ENCODE measurements at regions not wholly inside any gene's neighbourhood (a gene's known extent, or its start where the extent isn't known, plus 50 kb on each side); places are given as distances from the start of the nearest gene placed in this dataset.
"Not testable (repeated sequence)": the region's sequence is repeated elsewhere in the genome, so short reads cannot be mapped to it uniquely, and the experiment has no call there.

DNA sequence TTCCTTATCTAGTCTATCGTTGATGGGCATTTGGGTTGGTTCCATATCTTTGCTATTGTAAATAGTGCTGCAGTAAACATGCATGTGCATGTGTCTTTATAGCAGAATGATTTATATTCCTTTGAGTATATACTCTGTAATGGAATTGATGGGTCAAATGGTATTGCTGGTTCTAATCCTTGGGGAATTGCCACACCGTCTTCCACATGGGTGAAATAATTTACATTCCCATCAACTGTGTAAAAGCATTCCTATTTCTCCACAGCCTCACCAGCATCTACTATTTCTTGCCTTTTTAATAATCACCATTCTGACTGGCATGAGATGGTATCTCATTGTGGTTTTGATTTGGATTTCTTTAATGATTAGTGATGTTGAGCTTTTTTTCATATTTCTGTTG lies 430.5 kb upstream of the TMPRSS15 start:
- DNase-seq: not testable (repeated sequence)

DNA sequence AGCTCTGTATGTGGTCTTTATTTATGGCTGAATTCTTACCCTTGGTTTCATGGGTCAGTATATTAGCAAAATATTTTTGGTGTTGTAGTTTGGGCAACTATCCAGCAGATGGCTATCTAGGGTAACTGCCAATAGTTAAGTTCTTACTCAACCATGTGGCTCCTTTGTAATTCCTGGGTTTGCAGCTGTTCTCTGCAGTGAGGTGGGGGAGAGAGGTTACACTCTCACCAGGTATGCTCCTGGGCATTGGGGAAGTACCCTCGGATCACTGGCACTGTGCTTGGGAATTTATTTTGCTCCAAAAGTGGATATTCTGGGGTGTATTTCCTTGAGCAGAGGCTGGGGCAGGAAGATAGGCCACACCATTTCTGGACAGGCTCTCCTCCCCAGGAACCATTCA lies 436.7 kb upstream of the TMPRSS15 start:
- no peak for DNase-seq

DNA sequence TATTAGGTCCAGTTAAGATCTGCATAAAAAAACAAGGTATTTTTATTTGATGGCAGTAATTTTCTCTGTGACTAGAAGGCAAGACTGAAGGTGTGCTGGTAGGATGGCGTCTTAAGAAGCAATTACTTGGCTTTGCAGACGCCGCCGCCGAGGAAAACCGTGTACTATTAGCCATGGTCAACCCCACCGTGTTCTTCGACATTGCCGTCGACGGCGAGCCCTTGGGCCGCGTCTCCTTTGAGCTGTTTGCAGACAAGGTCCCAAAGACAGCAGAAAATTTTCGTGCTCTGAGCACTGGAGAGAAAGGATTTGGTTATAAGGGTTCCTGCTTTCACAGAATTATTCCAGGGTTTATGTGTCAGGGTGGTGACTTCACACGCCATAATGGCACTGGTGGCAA lies 454.0 kb upstream of the TMPRSS15 start:
- not testable (repeated sequence) for DNase-seq

DNA sequence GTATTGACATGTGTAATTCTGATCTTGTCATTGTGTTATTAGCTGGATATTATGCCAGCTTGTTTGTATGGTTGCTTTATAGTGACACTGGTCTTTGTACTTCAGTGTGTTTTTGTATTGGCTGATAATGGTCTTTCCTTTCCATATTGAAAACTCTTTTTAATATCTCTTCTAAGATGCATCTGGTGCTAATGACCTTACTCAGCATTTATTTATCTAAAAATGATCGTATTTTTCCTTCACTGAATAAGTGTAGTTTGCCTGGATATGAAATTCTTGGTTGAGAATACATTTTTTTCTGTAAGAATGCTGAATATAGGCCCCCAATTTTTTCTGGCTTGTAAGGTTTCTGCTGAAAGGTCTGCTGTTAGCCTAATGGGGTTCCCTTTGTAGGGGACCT lies 465.5 kb upstream of the TMPRSS15 start:
- no peak for DNase-seq

DNA sequence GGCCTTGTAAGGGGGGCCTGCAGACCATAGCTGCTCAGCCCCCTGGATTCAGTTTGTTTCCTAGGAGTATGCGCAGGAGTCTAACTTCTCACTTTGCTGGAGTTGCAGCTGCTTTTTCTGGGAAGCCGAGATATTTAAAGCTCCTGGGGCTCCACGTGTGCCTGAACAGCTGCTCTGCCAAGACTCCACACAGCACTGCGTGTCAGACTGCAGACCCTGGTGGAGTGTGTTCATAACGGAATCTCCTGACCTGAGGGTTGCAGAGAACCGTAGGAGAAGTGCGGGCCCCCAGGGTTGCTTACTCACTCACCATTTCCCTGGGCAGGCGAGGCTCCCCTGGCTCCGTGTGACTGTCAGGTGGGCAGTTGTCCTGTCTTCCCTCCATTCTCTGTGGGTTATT lies 474.3 kb upstream of the TMPRSS15 start:
- no peak for DNase-seq

DNA sequence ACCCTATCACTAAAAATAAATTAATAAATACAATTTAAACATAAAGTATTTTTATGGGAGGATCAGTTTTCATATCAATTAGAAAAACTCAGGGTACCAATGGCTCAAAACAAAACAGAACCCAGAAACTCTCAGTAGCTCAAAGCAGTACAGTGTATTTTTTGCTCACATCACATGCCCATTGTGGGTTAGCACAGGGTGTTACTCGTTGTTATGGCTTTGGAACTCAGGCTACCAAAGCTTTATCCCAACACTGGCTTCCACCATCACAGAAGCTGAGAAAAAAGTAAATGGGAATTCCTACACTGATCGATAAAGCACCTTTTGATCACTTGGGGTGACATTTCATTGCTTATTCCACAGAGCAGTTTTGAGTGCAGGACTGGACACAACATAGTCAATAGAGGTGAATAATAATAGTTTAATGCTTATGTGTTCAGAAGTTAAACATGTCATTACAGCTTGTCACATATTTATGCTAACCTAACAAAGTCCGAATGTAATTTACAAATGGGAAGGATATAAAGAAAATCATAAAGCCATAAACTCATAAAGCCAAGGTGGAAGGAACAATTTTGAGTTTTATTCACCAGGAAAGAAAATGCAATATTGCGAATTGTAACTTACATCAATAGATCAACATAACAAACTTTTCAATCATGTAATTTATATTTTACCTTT lies 484.5 kb upstream of the TMPRSS15 start:
- no peak for DNase-seq

DNA sequence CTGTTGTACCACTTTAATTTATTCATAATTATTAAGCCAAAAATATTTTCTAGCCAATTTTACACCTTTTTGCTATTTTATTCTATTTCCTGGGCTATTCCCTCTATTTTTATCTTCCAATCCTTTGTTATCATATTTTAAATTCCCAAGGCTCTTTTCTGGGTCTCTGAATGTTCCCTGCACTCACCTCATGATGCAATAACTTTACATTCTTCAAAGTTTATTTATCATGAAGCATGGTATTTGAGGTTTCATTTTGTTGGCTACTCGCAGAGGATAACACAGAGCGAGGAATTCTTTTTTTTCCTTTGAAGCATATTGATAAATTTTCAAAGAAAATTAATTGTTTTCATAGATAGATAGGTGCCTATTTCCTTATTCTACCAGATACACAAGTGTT lies 489.8 kb upstream of the TMPRSS15 start:
- no peak for DNase-seq

DNA sequence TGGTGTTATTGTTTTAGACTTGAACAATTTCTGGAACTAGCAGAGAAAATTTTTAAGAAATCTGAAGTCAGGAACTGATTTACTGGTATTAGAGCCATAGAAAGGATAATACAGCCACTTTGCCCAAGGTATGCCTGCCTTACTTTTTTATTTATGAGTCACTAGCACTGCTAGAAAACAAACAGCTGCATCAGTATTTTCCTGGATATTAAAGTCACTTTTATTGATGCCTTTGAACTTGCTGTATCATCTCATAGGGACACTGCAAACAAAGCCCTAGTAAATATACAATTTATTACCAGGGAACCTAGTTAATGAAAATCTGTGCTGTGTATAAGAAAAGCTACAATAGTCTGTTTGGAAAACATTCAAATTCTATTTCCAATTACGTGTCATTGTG lies 490.8 kb upstream of the TMPRSS15 start:
- no peak for DNase-seq

DNA sequence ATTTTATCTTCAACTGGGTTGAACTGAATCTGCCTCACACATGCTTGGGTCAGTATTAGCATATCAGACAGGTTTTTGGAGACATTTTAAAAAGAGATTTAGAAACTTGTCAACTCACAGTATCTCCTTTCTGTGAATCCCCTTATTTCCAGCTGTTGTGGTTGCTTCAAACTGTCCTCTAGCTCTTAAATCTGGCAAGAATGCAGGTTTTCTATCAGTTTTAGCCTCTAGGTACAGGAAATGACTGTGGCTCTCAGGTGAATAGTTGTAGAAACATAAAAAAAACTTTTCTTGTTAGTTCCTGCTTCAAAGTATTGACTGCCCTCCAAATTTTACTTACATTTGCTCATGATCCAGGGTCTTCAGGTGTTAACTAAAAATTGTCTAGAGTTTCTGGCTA lies 495.7 kb upstream of the TMPRSS15 start:
- DNase-seq: no peak

DNA sequence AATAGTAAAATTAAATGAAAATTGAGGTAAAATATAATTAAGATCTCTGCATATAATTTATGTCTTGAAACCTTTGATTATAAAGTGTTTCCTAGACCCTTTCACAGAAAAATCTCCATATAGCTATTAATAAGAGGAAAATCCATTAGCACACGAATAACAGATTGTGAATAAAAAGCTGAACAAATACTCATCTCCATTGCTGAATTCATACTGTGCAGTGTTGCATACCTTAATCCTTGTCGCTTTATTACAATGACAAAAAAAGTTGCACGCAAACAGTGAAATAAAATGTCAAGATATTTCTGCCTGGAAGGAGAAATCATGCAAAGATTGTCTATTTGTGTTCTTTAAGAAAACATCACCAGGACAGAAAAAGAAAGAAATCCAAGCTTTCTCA lies 499.1 kb upstream of the TMPRSS15 start:
- no peak for DNase-seq

DNA sequence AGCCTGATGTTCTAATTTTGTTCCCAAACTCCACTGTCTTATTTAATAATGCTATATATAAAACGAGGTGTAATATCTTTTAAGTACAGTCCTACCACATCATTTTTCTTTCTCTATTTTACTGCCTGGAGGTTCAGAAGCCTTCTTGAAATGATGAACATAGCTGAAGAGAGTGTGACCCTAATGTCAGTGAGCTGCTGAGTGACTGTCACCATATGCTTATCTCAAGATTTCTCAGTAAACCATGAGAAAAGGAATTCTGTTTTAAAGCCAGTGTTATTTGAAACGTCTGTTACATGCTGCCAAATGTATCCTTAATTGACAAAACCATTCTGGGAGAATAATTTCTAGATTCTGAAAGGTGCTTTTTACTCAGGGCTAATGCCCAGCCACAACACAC lies 503.5 kb upstream of the TMPRSS15 start:
- DNase-seq: no peak

DNA sequence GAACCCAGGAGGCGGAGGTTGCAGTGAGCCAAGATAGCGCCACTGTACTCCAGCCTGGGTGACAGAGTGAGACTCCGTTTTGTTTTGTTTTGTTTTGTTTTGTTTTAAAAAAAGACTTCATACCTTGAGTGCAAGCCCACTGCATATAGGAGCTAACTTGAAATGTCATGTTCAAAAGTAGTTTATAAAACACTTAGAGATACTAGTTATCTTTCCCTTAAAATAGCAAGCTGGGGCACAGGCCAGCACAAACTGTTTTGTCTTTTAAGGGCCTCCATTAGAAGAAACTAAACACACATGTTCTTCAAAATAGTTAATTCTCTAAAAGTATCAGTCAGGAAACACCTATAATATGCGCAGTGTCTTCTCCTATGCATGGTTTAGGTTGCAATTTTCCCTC lies 505.1 kb upstream of the TMPRSS15 start:
- no peak for DNase-seq

DNA sequence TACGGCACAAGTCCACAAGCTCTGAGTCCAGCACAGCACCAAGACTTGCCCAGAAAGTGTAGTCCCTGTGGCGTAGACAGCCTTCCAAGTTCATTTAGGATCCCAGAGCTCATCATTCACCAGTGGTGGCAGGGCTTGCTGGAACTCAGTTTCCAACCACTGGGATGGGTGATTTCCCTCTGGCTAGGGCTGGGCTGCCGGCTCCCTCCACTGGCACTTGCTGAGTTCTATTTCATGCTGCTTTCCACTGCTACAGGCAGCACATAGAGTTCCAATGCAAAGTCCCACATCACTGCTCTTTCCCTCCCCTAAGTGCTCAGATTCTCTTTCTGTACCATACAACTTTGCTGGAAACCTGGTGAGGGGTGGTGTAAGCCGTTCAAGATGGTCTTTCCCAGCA lies 510.3 kb upstream of the TMPRSS15 start:
- DNase-seq: no peak

DNA sequence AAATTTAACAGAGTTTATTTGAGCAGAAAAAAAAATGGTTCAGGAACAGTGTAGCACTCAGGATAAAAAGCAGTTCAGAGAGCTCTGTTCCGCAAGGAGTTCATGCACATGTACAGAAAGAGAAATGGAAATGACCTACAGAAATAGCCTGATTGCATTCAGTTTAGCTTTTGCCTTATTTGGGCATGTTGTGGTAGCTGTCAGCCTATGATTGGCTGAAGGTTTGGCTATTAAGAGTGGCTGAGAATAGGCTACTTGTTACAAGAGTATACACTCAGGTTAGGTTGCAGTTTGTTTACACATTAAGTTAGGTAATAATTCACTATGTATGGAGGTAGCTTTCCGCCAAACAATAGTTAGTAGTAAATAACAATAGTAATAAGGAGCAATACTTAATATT lies 511.0 kb upstream of the TMPRSS15 start:
- no peak for DNase-seq

DNA sequence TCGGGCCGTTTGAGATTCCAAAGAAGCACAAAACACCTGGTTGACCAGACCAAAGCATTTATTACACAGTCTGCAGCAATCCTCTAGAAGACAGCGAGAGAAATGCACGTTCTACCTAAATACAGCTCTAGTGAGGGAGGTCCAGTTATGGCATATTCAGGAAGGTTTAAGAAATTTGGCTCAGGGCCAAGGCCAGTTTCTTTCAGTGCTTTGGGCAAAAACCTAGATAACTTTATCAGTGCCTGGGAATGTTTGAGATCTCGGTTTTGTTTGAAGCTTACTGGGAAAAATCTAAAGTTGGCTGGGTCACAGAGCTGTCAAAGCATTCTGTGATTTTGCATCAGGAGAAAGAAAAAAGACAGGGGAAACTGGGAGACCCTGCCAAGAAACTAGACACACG lies 514.0 kb upstream of the TMPRSS15 start:
- DNase-seq: no peak

DNA sequence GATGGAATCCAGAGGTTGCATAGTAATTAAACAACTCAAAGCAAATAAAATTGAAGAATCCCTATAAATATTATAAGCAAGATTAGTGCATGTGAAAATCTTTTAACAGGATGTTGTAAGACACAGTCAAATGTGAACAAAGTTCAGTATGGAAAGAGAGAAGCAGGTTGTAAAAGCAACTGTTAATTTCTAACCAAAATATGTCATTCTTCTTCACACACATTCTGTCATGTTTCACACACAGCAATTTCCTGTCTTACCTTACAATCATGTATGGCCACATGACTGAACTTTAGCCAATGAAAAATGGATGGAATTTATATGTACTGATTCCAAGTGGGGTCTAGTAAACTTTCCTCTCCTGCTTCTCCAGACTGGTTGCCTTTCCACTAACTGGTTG lies 527.7 kb upstream of the TMPRSS15 start:
- DNase-seq: no peak

DNA sequence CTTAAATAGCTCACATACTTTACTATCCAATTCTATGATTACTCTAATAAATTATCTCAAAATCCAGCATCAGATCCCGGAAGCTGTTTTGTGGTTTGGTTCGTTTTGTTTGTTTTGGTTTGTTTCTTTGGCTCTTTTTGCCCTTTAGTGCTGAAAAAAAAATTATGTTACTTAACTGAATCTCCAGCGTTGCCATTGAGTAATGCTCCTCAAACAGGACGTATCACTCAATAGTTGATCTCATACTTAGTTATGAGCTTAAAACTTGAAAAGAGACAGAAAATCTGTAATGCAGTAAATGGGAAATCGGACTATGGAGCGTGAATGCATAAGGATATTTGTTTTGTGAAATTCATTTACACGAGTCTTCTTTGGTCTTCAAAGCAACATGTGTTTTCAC lies 533.8 kb upstream of the TMPRSS15 start:
- DNase-seq: no peak

DNA sequence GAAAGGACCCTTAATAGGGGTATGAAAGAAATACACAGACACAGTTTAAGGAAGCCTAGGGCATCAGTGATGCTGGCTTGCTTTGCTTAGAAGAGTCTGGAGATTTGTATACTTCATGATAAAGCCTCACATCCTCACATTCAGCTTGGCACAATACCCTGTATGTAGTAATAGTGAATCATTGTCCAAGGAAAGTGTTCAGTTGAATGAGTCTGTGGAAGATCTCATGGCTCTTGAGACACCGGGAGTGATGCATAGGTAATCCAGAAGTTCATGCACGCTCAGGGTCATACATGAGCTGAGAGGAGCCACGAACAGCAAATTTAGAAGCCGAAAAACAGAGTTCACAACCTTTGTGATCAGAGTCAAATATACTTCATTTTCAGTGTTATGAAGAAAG lies 537.2 kb upstream of the TMPRSS15 start:
- DNase-seq: no peak

DNA sequence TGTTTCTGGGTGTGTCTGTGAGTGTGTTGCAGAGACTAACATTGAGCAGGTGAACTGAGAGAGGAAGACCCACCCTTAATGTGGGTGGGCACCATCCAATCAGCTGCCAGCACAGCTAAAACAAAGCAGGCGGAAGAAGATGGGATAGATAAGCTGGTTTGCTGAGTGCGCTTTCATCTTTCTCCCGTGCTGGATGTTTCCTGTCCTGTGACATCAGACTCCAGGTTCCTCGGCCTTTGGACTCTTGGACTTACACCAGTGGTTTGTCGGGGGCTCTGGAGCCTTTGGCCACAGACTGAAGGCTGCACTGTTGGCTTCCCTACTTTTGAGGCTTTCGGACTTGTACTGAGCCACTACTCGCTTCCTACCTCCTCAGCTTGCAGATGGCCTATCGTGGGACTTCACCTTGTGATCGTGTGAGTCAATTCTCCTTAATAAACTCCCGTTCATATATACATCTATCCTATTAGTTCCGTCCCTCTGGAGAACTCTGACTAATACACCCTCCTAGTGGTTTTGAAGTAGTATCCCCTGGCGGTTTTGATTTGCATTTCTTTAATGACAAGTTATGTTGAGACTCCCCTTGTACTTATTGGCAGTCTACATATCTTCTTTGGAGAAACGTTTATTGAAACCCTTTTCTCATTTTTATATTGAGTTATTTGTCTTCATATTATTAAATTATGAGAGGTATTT lies 546.6 kb upstream of the TMPRSS15 start:
- DNase-seq: no peak

DNA sequence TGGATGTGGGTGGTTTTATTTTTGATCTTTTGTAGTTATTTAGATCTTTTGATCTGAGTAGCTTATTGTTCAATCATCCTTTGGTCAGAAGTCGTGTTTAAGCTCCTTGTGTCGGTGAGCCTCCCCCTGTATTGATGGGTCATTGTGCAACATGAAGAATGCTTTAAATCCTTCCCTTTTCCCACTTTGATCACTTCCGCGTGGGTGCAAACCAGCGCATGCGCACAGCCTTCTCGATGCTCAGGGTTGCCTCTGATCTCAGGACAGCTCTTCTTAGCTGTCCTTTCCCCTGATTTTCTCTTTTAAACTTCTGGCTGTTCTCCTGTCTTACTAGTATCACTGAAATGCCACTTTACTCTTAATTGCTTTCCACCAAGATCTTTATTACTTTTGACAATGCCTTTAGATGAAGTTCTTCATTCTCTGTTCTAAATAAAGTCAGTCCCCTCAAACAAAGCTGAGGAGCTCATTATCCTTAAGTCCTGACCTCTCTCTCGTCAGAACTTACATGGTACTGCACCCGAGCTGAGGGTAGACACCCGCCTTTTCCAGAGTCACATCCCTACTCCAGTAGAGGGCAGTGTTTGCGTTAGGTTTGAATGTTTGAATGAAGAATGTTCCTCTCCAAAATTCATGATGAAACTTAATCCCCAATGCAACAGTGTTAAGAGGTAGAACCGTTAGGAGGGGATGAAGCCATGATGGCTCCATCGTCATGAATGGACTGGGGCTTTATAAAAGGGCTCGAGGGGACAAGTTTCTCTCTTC lies 547.9 kb upstream of the TMPRSS15 start:
- no peak for DNase-seq

DNA sequence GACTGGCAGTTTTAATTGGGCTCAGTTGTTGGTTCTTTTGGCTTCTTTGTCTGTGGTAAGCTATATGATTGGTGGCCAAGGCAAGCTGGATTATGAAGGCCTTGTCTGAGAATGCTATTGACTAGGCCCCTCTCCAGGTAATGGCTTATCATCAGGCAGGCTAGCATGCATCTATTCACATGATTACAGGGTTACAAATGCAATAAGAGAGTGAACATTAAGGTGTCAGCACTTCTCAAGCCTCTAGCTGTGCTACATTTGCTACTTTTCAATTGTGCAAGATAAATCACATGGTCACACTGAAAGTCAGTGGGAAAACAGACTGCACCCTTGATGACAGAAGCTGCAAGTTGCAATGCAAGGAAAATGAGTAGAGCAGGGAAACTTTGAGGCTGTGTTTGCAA lies 550.9 kb upstream of the TMPRSS15 start:
- DNase-seq: no peak

DNA sequence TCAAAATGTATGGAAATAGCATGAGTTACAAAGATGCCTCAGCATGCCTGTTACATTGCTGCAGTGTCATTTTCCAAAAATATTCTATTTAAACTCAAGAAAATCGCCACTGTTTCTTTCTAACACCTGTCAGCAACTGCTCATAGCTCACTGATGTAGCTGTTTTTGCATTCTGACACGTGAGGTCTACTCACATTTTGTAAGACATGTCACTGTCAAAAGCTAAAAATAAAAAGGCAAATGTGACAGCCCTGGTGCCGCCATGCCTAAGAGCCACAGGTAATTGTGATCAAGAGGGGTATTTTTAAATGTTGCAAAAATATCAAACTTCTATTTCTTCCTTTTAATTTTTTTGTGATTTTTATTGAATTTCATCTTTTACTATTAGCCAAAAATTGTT lies 556.2 kb upstream of the TMPRSS15 start:
- DNase-seq: no peak

DNA sequence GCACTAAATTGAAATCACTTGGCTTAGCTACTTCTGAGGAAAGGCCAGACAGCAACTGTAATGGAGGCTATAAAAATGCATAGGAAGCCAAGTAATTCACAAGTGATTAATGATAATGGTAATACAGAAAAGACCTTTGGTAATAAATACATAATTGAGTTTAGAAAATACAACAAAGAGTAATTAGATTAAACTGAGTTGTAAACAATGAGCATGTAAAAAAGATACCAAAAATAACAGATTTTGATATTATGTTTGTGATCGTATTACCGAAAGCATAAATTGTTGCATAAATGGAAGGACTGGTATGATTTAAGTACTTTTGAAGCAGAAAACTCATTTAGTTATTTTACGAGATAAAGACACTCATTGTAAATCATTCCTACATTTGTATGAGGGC lies 556.7 kb upstream of the TMPRSS15 start:
- no peak for DNase-seq

DNA sequence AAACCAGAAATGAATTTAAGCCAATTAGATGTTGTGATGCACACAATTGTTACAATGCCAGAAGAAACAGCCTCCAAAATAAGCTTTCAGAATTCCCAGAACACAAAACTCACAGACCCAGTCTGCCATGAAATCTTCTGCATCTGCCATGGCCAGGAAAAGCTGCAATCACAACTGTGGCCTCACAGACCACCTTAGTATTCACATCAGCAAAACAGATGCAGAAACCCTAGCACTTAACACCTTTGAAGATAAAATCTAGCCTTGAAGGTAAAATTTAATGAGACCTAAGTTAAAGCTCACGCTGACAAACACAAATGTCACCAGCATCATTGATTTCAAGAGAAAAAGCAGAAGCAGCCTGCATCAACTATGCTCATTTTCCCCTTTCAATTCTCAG lies 566.8 kb upstream of the TMPRSS15 start:
- no peak for DNase-seq
